HepG2 (cell line): ENCODE measurements at regions not wholly inside any gene's neighbourhood (a gene's known extent, or its start where the extent isn't known, plus 50 kb on each side); places are given as distances from the start of the nearest gene placed in this dataset.

Source experiments
- ARNT ChIP-seq: fragments of 450-650 bp; IDR thresholded peaks from 2 replicates; pipeline ENCODE4 v1.6.1; 2017
- CREB3 ChIP-seq: sonication (generic); formaldehyde crosslinking; IDR thresholded peaks from 2 replicates; pipeline ENCODE4 v1.5.0; 2020; ENCODE audit warnings: missing genetic modification reagents
- CTCF ChIP-seq: sonication (generic); formaldehyde crosslinking; IDR thresholded peaks from 2 replicates; pipeline ENCODE4 v1.5.0; 2020; ENCODE audit warnings: mild to moderate bottlenecking, missing genetic modification reagents, moderate library complexity
- DMAP1 ChIP-seq: IDR thresholded peaks from 2 replicates; pipeline ENCODE4 v1.6.1; 2016
- EZH2 ChIP-seq: conservative IDR thresholded peaks from 2 replicates; pipeline ENCODE4 v1.6.1; 2012; ENCODE audit warnings: mild to moderate bottlenecking, low read depth, low read length, moderate library complexity
- HDAC6 ChIP-seq: fragments of 200-600 bp; sonication (generic); IDR thresholded peaks from 2 replicates; pipeline ENCODE4 v1.7.0; 2017; ENCODE audit warnings: mild to moderate bottlenecking, antibody characterized with exemption, low read length, low read depth
- KAT7 ChIP-seq: IDR thresholded peaks from 2 replicates; pipeline ENCODE4 v1.6.1; 2018; ENCODE audit warnings: borderline replicate concordance, missing compliant biosample characterization
- POLR2A ChIP-seq, 2 experiments: IDR thresholded peaks; 2 replicates each; pipeline ENCODE4 v1.6.1; 2011; ENCODE audit warnings: low read depth in 2 of 2, low read length in 2 of 2, mild to moderate bottlenecking in 1 of 2, moderate library complexity in 1 of 2; ENCODE audit not compliant: insufficient read depth in 1 of 2
- RXRB ChIP-seq: IDR thresholded peaks from 2 replicates; pipeline ENCODE4 v1.6.1; 2016; ENCODE audit warnings: borderline replicate concordance, missing genetic modification reagents, missing compliant biosample characterization
- YY1 ChIP-seq: IDR thresholded peaks from 2 replicates; pipeline ENCODE4 v1.6.1; 2011; ENCODE audit warnings: low read length, low read depth, moderate library complexity, mild to moderate bottlenecking; ENCODE audit not compliant: insufficient read depth, insufficient replicate concordance
- ZBTB46 ChIP-seq: sonication (generic); formaldehyde crosslinking; IDR thresholded peaks from 2 replicates; pipeline ENCODE4 v1.4.0; 2020; ENCODE audit warnings: mild to moderate bottlenecking, missing genetic modification reagents, borderline replicate concordance

GRCh38 chr13:85738696-85739320 is 60.4 kb downstream of the SLITRK6 start:
- TF ChIP-seq POLR2A (IDR thresholded peaks at IDR 0.05; ENCODE audit: insufficient read depth in 1 of 2, low read depth in 2 of 2, low read length in 2 of 2) (no peak), ZBTB46 (CRISPR knock-in tag) (no peak), HDAC6 (no peak), CTCF (CRISPR knock-in tag) (no peak), YY1 (no peak), DMAP1 (CRISPR knock-in tag) (no peak), RXRB (no peak), CREB3 (CRISPR knock-in tag) (no peak), KAT7 (no peak), EZH2 (no peak), ARNT (no peak)
